Ascending aorta (tissue), 2 donors: ENCODE measurements at regions not wholly inside any gene's neighbourhood (a gene's known extent, or its start where the extent isn't known, plus 50 kb on each side); places are given as distances from the start of the nearest gene placed in this dataset.
A peak's percentile ranks its signal among the peaks of the same experiment; 100 is the strongest.

Source experiments
- DNase-seq, 2 donors: peaks; one replicate each; pipeline ENCODE4 v3.0.0-alpha.2; 2019; ENCODE audit warnings: low spot score in 2 of 2
- H3K27ac ChIP-seq, 2 donors: fragments of 200-600 bp; sonication (generic); one replicate each; pipeline ENCODE4 v1.5.1; 2016 to 2017; ENCODE audit warnings: mild to moderate bottlenecking in 1 of 2
- H3K27me3 ChIP-seq: fragments of 200-600 bp; sonication (generic); one replicate; pipeline ENCODE4 v1.5.1; 2017
- H3K36me3 ChIP-seq, 2 donors: fragments of 200-600 bp; sonication (generic); one replicate each; pipeline ENCODE4 v1.5.1; 2016
- H3K4me1 ChIP-seq, 2 donors: fragments of 200-600 bp; sonication (generic); one replicate each; pipeline ENCODE4 v1.5.1; 2016 to 2017; ENCODE audit warnings: mild to moderate bottlenecking in 1 of 2
- H3K4me3 ChIP-seq, 2 donors: fragments of 200-600 bp; sonication (generic); one replicate each; pipeline ENCODE4 v1.5.1; 2016 to 2017; ENCODE audit warnings: mild to moderate bottlenecking in 1 of 2
- H3K9me3 ChIP-seq, 2 donors: fragments of 200-600 bp; sonication (generic); one replicate each; pipeline ENCODE4 v1.5.1; 2016
- intact Hi-C: fragments of 100-400 bp; cut with DNase I; formaldehyde crosslinking; loops from one replicate; pipeline ENCODE4 v1.15.1; 2023
- TF ChIP-seq, protein P1 (sequence below), 3 experiments: fragments of 200-600 bp in 2 of 3; fragments of 450-650 bp in 1 of 3; sonication (generic) in 2 of 3; IDR thresholded peaks; one replicate each; pipeline ENCODE4 v1.5.1; 2016 to 2019; ENCODE audit warnings: antibody characterized with exemption in 3 of 3, mild to moderate bottlenecking in 1 of 3, moderate library complexity in 1 of 3

GRCh38 chr16:55078153-55078552 lies 147.5 kb downstream of the IRX5 start:
- intact Hi-C loops, result no loop called here
- H3K27ac ChIP-seq, result no peak overlapping the region
- H3K36me3 ChIP-seq, result no peaks in the 10 kb centered on the region
- TF ChIP-seq, protein P1, sequence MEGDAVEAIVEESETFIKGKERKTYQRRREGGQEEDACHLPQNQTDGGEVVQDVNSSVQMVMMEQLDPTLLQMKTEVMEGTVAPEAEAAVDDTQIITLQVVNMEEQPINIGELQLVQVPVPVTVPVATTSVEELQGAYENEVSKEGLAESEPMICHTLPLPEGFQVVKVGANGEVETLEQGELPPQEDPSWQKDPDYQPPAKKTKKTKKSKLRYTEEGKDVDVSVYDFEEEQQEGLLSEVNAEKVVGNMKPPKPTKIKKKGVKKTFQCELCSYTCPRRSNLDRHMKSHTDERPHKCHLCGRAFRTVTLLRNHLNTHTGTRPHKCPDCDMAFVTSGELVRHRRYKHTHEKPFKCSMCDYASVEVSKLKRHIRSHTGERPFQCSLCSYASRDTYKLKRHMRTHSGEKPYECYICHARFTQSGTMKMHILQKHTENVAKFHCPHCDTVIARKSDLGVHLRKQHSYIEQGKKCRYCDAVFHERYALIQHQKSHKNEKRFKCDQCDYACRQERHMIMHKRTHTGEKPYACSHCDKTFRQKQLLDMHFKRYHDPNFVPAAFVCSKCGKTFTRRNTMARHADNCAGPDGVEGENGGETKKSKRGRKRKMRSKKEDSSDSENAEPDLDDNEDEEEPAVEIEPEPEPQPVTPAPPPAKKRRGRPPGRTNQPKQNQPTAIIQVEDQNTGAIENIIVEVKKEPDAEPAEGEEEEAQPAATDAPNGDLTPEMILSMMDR (IDR thresholded peaks at IDR 0.05), result no peak
- no peak overlapping the region for H3K4me3 ChIP-seq
- H3K4me1 ChIP-seq, result peaks cover 0 to 2% of the 10 kb centered on the region in 2 donors
- DNase-seq, result no peak
- H3K9me3 ChIP-seq, result no peaks in the 10 kb centered on the region
- H3K27me3 ChIP-seq, result no peaks in the 10 kb centered on the region

GRCh38 chr16:55078699-55079410 lies 148.2 kb downstream of the IRX5 start:
- Histone ChIP-seq H3K36me3 (no peaks in the 10 kb centered on the region), H3K4me3 (no peak overlapping the region), H3K4me1 (peaks cover 0 to 2% of the 10 kb centered on the region in 2 donors), H3K27ac (no peak overlapping the region), H3K27me3 (no peaks in the 10 kb centered on the region), H3K9me3 (no peaks in the 10 kb centered on the region)
- TF ChIP-seq, protein P1 (IDR thresholded peaks at IDR 0.05), result no peak
- DNase-seq, result peak in 1 of 2 donors; percentile 7
- intact Hi-C loops, result no loop called here

GRCh38 chr16:55081622-55082590 lies 151.2 kb downstream of the IRX5 start:
- Histone ChIP-seq H3K27ac (no peak overlapping the region), H3K9me3 (no peaks in the 10 kb centered on the region), H3K4me3 (peak overlapping the region in 1 of 2 donors; percentile 4), H3K4me1 (peaks cover 0 to 2% of the 10 kb centered on the region in 2 donors), H3K36me3 (no peaks in the 10 kb centered on the region), H3K27me3 (no peaks in the 10 kb centered on the region)
- DNase-seq, result peak in 1 of 2 donors; percentile 31
- TF ChIP-seq, protein P1 (IDR thresholded peaks at IDR 0.05), result no peak
- intact Hi-C loops, result no loop called here

- peak overlapping the region in 1 of 2 donors; percentile 4 for H3K4me3 ChIP-seq
- H3K27ac ChIP-seq, result no peak overlapping the region
- H3K4me1 ChIP-seq, result peaks cover 0 to 2% of the 10 kb centered on the region in 2 donors
Observed at GRCh38 chr16:55082591-55082976, 151.9 kb downstream of the IRX5 start.

GRCh38 chr16:55083052-55083451 lies 152.4 kb downstream of the IRX5 start:
- TF ChIP-seq, protein P1 (IDR thresholded peaks at IDR 0.05), result no peak
- DNase-seq, result peak in 1 of 2 donors; percentile 27
- no peak overlapping the region for H3K4me3 ChIP-seq

More at GRCh38 chr16:55082591-55082976, 151.9 kb downstream of the IRX5 start:
- intact Hi-C loops, result no loop called here
- Histone ChIP-seq H3K36me3 (no peaks in the 10 kb centered on the region), H3K27me3 (no peaks in the 10 kb centered on the region), H3K9me3 (no peaks in the 10 kb centered on the region)
- DNase-seq, result peak in 1 of 2 donors; percentile 56
- TF ChIP-seq, protein P1 (IDR thresholded peaks at IDR 0.05), result no peak

More at GRCh38 chr16:55083052-55083451, 152.4 kb downstream of the IRX5 start:
- Histone ChIP-seq H3K4me1 (peaks cover 0 to 2% of the 10 kb centered on the region in 2 donors), H3K36me3 (no peaks in the 10 kb centered on the region), H3K27ac (no peak overlapping the region), H3K9me3 (no peaks in the 10 kb centered on the region), H3K27me3 (no peaks in the 10 kb centered on the region)
- intact Hi-C loops, result no loop called here
